HG03439 (cell line): ENCODE measurements at regions not wholly inside any gene's neighbourhood (a gene's known extent, or its start where the extent isn't known, plus 50 kb on each side); places are given as distances from the start of the nearest gene placed in this dataset.
A peak's percentile ranks its signal among the peaks of the same experiment; 100 is the strongest.

Experiments used
- ATAC-seq: cut with Tn5 transposase; IDR thresholded peaks from one replicate; pipeline ENCODE4 v1.9.1; 2021; ENCODE audit warnings: mild to moderate bottlenecking, moderate library complexity; ENCODE audit not compliant: unreplicated experiment

- ATAC-seq: no peak
Measured at GRCh38 chr3:104514776-104515175, 851.9 kb upstream of the ALCAM start.

- ATAC-seq: no peak
Measured at GRCh38 chr3:104519068-104519467, 847.6 kb upstream of the ALCAM start.

GRCh38 chr3:104519468-104520227 lies 847.1 kb upstream of the ALCAM start:
- no peak for ATAC-seq

DNA sequence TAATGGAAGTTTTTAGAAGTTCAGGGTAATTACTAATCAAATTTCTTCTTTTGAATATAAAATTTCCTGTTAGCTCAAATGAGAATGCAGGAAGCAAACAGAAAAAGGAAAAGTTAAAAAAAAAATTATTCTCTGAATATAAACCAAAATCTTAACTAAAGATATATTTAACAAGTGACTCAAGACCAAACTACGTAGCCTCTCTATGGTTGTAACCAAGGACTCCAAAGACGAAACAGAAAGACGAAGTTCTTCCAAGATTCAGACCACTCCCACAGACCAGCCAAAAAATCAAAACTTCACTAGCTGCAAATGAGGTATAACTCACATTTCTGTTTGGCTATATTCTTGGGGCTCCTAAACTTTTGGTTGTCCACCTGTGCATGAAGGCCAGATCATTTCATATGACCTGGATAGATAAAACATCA lies 846.5 kb upstream of the ALCAM start:
- ATAC-seq: peak; percentile 46

DNA sequence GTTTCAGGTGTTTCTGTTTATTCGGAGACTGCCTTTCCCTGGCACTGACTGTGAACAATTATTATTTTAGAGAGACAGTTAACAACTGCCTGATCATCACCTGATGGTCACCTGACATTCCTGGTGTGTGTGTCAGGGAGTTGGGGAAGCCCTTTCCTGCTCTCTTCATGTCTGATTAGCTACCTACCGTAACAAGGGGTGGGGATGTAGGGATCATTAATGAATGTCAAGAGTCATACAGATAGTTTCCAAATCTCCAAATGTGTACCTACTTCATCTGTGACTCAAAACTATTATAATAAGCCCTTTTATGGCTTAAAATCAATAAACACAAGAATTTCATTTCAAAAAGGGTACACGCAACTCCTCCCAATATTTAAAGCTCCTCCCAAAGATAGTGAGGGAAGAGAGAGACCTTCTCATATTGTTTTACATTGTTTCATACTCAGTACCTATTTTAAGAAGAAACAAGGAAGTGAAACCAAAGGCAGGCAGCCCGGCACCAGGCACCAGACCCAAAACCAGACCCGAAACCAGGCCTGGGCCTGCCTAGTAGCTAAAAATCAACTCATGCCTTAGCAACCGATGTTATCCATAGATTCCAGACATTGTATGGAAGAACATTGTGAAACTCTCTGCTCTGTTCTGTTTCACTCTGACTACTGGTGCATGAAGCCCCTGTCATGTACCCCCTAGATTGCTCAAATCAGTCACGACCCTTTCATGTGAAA lies 844.9 kb upstream of the ALCAM start:
- ATAC-seq: peak; percentile 42

- peak; percentile 33 for ATAC-seq
Measured at GRCh38 chr3:104523136-104523535, 843.6 kb upstream of the ALCAM start.

GRCh38 chr3:104526901-104527401 lies 839.8 kb upstream of the ALCAM start:
- peak; percentile 68 for ATAC-seq

- no peak for ATAC-seq
Measured at GRCh38 chr3:104530934-104531333, 835.8 kb upstream of the ALCAM start.

DNA sequence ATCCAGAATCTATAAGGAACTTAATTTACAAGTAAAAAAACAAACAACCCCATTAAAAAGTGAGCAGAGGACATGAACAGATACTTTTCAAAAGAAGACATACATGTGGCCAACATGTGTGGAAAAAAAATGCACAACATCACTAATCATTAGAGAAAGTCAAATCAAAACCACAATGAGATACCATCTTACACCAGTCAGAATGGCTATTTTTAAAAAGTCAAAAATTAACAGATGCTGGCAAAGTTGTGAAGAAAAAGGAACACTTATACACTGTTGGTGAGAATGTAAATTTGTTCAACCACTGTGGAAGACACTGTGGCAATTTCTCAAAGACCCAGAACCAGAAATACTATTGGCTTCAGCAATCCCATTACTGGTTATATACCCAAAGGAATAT lies 830.0 kb upstream of the ALCAM start:
- ATAC-seq: no peak

- no peak for ATAC-seq
Measured at GRCh38 chr3:104537323-104537722, 829.4 kb upstream of the ALCAM start.

GRCh38 chr3:104546301-104546700 lies 820.4 kb upstream of the ALCAM start:
- no peak for ATAC-seq

DNA sequence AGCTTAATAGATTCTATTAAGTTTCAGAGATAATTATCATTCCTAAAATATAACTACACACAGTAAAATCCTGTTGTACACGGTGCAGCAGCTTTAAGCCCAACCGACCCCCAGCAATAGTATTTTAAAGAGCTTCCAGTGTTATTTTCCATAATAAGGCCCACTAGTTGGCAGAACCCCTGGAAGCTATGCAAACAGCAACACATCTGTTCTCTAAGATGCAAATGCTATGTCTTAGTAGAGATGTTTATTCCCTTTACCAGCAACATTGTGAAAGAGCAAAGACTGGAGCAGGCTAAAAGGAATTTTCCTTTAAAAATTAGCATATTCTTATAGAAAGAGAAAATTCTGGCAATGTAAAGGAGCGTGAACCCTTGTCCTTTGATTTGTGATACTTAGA lies 819.7 kb upstream of the ALCAM start:
- ATAC-seq: no peak

DNA sequence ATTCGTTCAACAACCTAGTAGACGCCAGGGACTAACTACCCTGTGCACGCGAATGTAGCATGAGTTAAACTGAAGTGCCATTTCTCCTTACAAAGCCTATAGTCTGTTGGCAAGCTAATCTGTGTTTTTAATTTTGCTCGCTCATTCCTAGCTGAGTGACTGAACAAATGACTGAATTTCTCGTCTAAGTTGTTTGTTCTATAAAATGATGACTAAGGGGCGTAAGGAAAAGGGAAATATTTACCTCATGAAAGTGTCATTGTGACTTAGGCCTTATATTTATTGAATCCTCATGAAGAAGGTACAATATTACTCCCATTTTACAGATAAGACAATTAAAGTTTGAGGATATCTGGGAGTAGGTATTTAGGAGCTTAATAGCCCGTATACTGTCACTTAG lies 818.3 kb upstream of the ALCAM start:
- ATAC-seq: no peak

GRCh38 chr3:104549099-104549714 lies 817.5 kb upstream of the ALCAM start:
- ATAC-seq: no peak

DNA sequence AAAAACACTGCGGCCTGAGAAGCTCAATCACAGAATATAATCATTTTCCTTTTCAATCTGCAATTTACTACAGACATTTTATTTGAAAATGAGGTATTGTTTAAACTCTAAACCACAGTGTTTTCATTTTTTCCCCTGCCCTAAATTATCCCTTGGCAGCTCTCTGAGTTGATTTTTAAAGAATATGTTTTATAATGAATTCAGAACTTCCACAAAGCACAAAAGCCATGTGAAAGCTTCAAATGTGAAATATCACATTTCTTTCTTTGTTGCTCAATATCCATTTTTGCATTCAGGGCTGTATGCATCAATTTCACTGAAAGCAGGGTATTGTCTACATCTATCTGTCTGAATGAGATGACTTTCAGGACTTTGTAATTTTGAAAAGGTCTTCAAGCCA lies 813.6 kb upstream of the ALCAM start:
- ATAC-seq: no peak

DNA sequence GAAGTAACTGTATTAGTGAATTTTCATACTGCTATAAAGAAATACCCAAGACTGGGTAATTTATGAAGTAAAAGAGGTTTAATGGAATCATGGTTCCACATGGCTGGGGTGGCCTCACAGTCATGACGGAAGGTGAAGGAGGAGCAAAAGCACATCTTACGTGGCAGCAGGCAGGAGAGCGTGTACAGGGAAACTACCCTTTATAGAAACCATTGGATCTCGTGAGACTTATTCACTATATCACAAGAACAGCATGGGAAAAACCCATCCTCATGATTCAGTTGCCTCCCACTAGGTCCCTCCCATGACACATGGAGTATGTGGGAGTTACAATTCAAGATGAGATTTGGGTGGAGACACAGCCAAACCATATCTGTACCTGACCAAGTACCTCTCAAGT lies 812.3 kb upstream of the ALCAM start:
- no peak for ATAC-seq

DNA sequence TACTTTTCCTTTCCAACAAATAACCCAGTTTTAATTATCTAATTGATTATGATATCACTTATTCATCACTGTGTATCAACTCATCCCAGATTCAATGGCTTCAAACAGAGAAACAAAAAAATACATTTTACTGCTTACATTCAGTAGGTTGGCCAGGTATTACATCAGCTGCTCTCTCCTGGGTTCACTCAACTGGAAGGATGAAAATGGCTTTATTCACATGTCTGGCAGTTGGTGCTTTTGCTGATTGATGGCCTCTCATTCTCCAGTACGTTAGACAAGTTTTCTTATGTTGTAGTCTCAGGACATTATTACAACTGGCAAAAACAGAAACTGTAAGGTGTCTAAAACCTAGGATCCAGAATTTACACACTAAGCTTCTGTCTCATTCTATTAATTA lies 811.0 kb upstream of the ALCAM start:
- ATAC-seq: no peak

- no peak for ATAC-seq
Measured at GRCh38 chr3:104556372-104557078, 810.2 kb upstream of the ALCAM start.

GRCh38 chr3:104561324-104561723 lies 805.4 kb upstream of the ALCAM start:
- ATAC-seq: no peak

DNA sequence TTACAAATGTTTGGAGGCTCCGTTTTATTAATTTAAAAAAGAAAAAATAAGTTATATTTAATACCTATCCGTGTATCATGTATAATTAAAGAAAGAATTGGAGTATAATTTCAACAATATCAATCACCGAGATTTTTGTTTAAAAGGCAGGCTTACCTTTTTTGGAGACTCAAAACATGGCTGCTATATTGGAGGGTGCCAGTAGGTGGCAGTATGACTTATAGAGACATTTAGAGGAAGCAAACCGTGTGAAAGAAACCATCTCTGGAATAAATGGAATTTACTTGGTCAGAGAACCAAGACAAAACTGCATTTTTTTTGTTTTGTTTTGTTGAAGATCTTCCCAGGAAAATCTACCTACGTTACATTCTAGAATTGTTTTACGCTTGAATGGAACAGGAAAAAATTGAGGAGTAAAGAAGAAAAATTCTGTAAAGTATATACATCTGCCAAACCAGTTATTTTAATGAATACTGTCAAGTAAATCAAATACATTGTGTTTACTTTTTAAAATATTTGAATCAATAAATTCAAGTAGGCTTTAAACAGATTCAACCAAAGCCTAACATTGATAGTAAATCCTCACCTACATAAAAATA lies 802.6 kb upstream of the ALCAM start:
- ATAC-seq: no peak

DNA sequence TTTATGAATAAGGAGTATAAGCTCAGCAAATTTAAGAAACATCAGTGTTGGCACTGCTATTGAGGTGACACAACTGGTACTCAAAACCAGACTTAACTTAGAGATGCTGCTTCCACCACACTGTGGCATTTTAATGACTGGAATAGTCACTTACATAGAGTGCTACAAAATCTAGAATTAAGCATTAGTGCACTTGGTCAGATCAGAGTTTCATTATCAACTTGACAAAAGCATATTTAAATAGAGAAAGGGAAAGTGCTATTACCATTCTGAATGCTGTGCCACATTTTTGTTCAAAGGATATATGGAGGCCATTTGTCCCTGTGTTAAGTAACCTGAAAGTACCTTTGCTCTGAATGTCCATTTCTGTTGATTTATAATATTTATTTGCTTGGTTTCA lies 800.7 kb upstream of the ALCAM start:
- no peak for ATAC-seq
